Trophoblast cell (in vitro differentiated cells and primary cell): ENCODE measurements at regions not wholly inside any gene's neighbourhood (a gene's known extent, or its start where the extent isn't known, plus 50 kb on each side); places are given as distances from the start of the nearest gene placed in this dataset.

Experiments
- DNase-seq, 2 donors: peaks; one replicate each; pipeline ENCODE4 v3.0.0-alpha.2; 2016
- H2AFZ ChIP-seq: 2 replicates; pipeline ENCODE4 v1.6.1; 2013; ENCODE audit warnings: low read length, moderate library complexity, mild to moderate bottlenecking; ENCODE audit not compliant: insufficient read depth, poor library complexity
- H2AK5ac ChIP-seq: 2 replicates; pipeline ENCODE4 v1.6.1; 2013; ENCODE audit warnings: mild to moderate bottlenecking, low read length
- H2BK120ac ChIP-seq: 2 replicates; pipeline ENCODE4 v1.6.1; 2013; ENCODE audit warnings: low read length, mild to moderate bottlenecking, moderate library complexity; ENCODE audit not compliant: insufficient read depth, poor library complexity
- H2BK12ac ChIP-seq: 2 replicates; pipeline ENCODE4 v1.6.1; 2013; ENCODE audit warnings: mild to moderate bottlenecking, low read length, moderate library complexity
- H2BK5ac ChIP-seq: 2 replicates; pipeline ENCODE4 v1.6.1; 2013; ENCODE audit warnings: low read length, low read depth, moderate library complexity, mild to moderate bottlenecking; ENCODE audit not compliant: poor library complexity
- H3K14ac ChIP-seq: 2 replicates; pipeline ENCODE4 v1.6.1; 2013; ENCODE audit warnings: mild to moderate bottlenecking, low read length
- H3K18ac ChIP-seq: 2 replicates; pipeline ENCODE4 v1.6.1; 2013; ENCODE audit warnings: mild to moderate bottlenecking, low read length
- H3K23ac ChIP-seq: 2 replicates; pipeline ENCODE4 v1.6.1; 2013; ENCODE audit warnings: low read length
- H3K27ac ChIP-seq: 2 replicates; pipeline ENCODE4 v1.5.1; 2013; ENCODE audit warnings: low read depth, mild to moderate bottlenecking, inconsistent platforms, low read length, moderate library complexity
- H3K27me3 ChIP-seq: 2 replicates; pipeline ENCODE4 v1.6.1; 2013; ENCODE audit warnings: inconsistent platforms, mild to moderate bottlenecking, low read length, moderate library complexity; ENCODE audit not compliant: insufficient read depth
- H3K36me3 ChIP-seq, 2 experiments: 1 replicate in 1 of 2; 2 replicates in 1 of 2; pipeline ENCODE4 v1.6.1; 2013; ENCODE audit warnings: low read length in 2 of 2, mild to moderate bottlenecking in 2 of 2, moderate library complexity in 1 of 2; ENCODE audit not compliant: insufficient read depth in 2 of 2, control insufficient read depth in 1 of 2
- H3K4ac ChIP-seq: 2 replicates; pipeline ENCODE4 v1.6.1; 2013; ENCODE audit warnings: low read depth, mild to moderate bottlenecking, low read length, moderate library complexity
- H3K4me1 ChIP-seq, 2 experiments: 1 replicate in 1 of 2; 2 replicates in 1 of 2; pipeline ENCODE4 v1.6.1; 2013; ENCODE audit warnings: low read length in 2 of 2, mild to moderate bottlenecking in 2 of 2, moderate library complexity in 1 of 2; ENCODE audit not compliant: insufficient read depth in 2 of 2, control insufficient read depth in 1 of 2
- H3K4me2 ChIP-seq: 2 replicates; pipeline ENCODE4 v1.6.1; 2013; ENCODE audit warnings: inconsistent platforms, mild to moderate bottlenecking, low read length, moderate library complexity
- H3K4me3 ChIP-seq: 2 replicates; pipeline ENCODE4 v1.5.1; 2013; ENCODE audit warnings: mild to moderate bottlenecking, low read depth, low read length, inconsistent platforms
- H3K79me1 ChIP-seq: one replicate; pipeline ENCODE4 v1.6.1; 2013; ENCODE audit warnings: low read length
- H3K79me2 ChIP-seq: 2 replicates; pipeline ENCODE4 v1.6.1; 2013; ENCODE audit warnings: low read length, mild to moderate bottlenecking; ENCODE audit not compliant: control insufficient read depth, insufficient read depth, poor library complexity
- H3K9ac ChIP-seq: 2 replicates; pipeline ENCODE4 v1.6.1; 2013; ENCODE audit warnings: mild to moderate bottlenecking, low read length
- H3K9me3 ChIP-seq: 2 replicates; pipeline ENCODE4 v1.6.1; 2013; ENCODE audit warnings: low read depth, mild to moderate bottlenecking, control low read depth, inconsistent platforms, low read length; ENCODE audit not compliant: insufficient read depth
- H4K12ac ChIP-seq: 2 replicates; pipeline ENCODE4 v1.6.1; 2013; ENCODE audit warnings: low read depth, mild to moderate bottlenecking, low read length, moderate library complexity
- H4K8ac ChIP-seq: 2 replicates; pipeline ENCODE4 v1.6.1; 2013; ENCODE audit warnings: low read depth, mild to moderate bottlenecking, low read length, moderate library complexity
- H4K91ac ChIP-seq: one replicate; pipeline ENCODE4 v1.6.1; 2013; ENCODE audit warnings: low read depth, mild to moderate bottlenecking, low read length, moderate library complexity
- WGBS: extraction: QIAGEN DNeasy Blood & Tissue Kit; methylation state at CpG from one replicate; pipeline ENCODE4 v1.1.7; 2013; ENCODE audit warnings: missing lambda C conversion rate; ENCODE audit not compliant: insufficient read length, insufficient coverage; ENCODE audit errors: extremely low coverage; 5-methylcytosine and 5-hydroxymethylcytosine counted together

DNA sequence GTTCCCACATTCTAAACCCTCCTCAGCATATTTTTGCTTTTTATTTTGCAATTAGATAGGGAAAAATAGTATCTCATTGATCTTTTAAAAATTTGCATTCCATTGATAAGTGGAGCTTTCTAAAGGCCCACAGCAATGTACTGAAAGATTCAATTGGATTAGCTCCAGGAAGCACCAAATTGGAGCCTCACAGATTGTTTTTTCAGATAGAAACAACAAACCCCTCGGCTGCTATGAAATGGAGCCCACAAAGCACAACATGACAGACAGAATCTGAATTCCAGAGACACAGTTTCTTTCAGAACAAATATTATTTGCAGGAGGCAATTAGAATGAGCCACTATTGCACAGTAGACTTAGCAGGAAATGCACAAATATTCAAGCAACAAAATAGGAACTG, 58.9 kb upstream of the KIF26B start:
- WGBS, result no CpG with 5 or more reads among the region's 1 CpG
- Histone ChIP-seq H3K4me2 (no peak overlapping the region), H3K4me3 (no peak overlapping the region), H2AK5ac (no peak overlapping the region), H4K91ac (no peak overlapping the region), H3K36me3 (peaks cover 2 to 3% of the 10 kb centered on the region in 2 experiments), H3K4me1 (peaks cover 6 to 10% of the 10 kb centered on the region in 2 experiments), H3K79me2 (no peaks in the 10 kb centered on the region), H3K27me3 (no peaks in the 10 kb centered on the region), H3K27ac (no peak overlapping the region), H3K18ac (no peak overlapping the region), H3K14ac (no peak overlapping the region), H2BK120ac (no peak overlapping the region), H2AFZ (no peak overlapping the region), H3K9me3 (no peaks in the 10 kb centered on the region), H3K79me1 (peaks cover 5% of the 10 kb centered on the region), H2BK12ac (no peak overlapping the region), H4K8ac (no peak overlapping the region), H4K12ac (no peak overlapping the region), H2BK5ac (no peak overlapping the region), H3K4ac (no peak overlapping the region), H3K9ac (no peak overlapping the region), H3K23ac (no peak overlapping the region)
- DNase-seq, result no peak

DNA sequence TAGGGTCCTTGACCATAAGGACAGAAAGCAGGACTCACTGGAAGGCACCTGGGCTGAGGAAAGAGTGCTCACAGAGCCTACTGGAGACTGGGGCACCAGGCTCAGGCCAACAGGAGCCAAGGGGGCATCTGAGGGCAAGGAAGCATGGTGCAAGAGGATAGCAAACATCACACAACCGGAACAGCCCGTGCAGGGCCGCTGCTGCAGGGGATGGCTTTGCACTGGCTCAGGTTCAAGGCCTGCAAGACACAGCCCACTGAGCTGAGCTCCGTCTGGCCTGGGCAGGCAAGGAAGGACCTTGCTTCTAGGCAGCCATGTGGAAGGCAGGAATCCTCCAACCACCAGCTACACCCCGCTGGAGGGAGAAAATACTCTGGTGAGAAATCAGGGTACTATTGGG, 59.8 kb upstream of the KIF26B start:
- Histone ChIP-seq H2AFZ (no peak overlapping the region), H4K8ac (no peak overlapping the region), H3K9me3 (no peaks in the 10 kb centered on the region), H3K79me1 (peaks cover 5% of the 10 kb centered on the region), H2BK12ac (no peak overlapping the region), H3K4me3 (no peak overlapping the region), H3K9ac (no peak overlapping the region), H3K27ac (no peak overlapping the region), H2AK5ac (no peak overlapping the region), H4K91ac (no peak overlapping the region), H3K18ac (no peak overlapping the region), H3K36me3 (peaks cover 2 to 3% of the 10 kb centered on the region in 2 experiments), H2BK5ac (no peak overlapping the region), H3K14ac (no peak overlapping the region), H3K27me3 (no peaks in the 10 kb centered on the region), H3K79me2 (no peaks in the 10 kb centered on the region), H3K23ac (no peak overlapping the region), H3K4me2 (no peak overlapping the region), H2BK120ac (no peak overlapping the region), H3K4ac (no peak overlapping the region), H3K4me1 (peaks cover 6 to 10% of the 10 kb centered on the region in 2 experiments), H4K12ac (no peak overlapping the region)
- WGBS, result no CpG with 5 or more reads among the region's 5 CpGs
- DNase-seq, result no peak

DNA sequence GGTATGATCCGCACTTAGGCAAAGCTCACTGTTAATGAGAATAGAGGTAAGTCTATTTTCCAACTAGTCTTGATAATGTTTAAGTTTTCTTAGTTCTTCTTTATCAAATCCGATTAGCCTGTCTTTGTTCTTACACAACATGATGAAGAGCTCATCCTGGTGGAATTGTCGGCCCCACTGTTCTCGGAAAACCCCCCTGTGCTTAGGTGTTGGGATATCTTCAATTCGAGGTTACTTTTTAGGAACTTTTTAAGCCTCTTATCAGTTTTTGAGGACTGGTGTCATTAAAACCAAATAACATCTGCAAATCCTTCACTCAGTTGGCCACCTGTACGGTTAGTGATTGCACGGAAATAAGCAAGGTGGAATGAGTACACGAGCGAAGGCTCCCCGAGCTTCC, 60.7 kb upstream of the KIF26B start:
- Histone ChIP-seq H3K4ac (no peak overlapping the region), H3K23ac (no peak overlapping the region), H3K4me1 (peaks cover 6 to 10% of the 10 kb centered on the region in 2 experiments), H4K12ac (no peak overlapping the region), H3K79me2 (no peaks in the 10 kb centered on the region), H2BK12ac (no peak overlapping the region), H3K27ac (no peak overlapping the region), H3K9me3 (no peaks in the 10 kb centered on the region), H3K79me1 (peaks cover 5% of the 10 kb centered on the region), H2AK5ac (no peak overlapping the region), H2BK5ac (no peak overlapping the region), H4K8ac (no peak overlapping the region), H3K4me3 (no peak overlapping the region), H2AFZ (no peak overlapping the region), H2BK120ac (no peak overlapping the region), H3K27me3 (no peaks in the 10 kb centered on the region), H3K4me2 (no peak overlapping the region), H3K14ac (no peak overlapping the region), H3K18ac (no peak overlapping the region), H3K36me3 (peaks cover 2 to 3% of the 10 kb centered on the region in 2 experiments), H3K9ac (no peak overlapping the region), H4K91ac (no peak overlapping the region)
- no peak for DNase-seq
- no CpG with 5 or more reads among the region's 10 CpGs for WGBS

DNA sequence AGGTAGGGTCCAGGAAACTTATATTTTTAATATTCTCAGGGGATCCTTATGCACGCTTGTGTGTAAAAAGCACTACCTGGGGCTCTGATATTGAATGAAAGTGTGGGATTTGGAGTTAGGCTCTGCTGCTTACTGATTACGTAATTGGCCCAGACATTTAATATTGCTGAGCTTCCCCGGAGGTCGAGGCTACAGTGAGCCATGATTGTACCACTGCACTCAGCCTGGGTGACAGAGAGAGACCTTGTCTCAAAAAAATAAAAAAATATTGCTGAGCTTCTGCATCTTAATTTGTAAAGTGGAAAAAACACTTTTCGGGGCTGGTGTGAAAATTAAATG, 62.2 kb upstream of the KIF26B start:
- H4K12ac ChIP-seq, result no peak overlapping the region
- H3K36me3 ChIP-seq, result peaks cover 2 to 3% of the 10 kb centered on the region in 2 experiments
- H2BK120ac ChIP-seq, result no peak overlapping the region
- WGBS, result no CpG with 5 or more reads among the region's 5 CpGs
- H3K4me3 ChIP-seq, result no peak overlapping the region
- H3K18ac ChIP-seq, result no peak overlapping the region
- H3K23ac ChIP-seq, result no peak overlapping the region
- peak overlapping the region; percentile 65 for H2BK5ac ChIP-seq
- no peak overlapping the region for H4K8ac ChIP-seq
- no peak overlapping the region for H3K4ac ChIP-seq
- no peak overlapping the region for H2AK5ac ChIP-seq
- H3K27ac ChIP-seq, result peak overlapping the region; percentile 75
- no peak overlapping the region for H3K14ac ChIP-seq
- H2AFZ ChIP-seq, result no peak overlapping the region
- H3K27me3 ChIP-seq, result no peaks in the 10 kb centered on the region
- H3K9me3 ChIP-seq, result no peaks in the 10 kb centered on the region
- no peak for DNase-seq
- H4K91ac ChIP-seq, result peak overlapping the region; percentile 86
- no peak overlapping the region for H3K4me2 ChIP-seq
- H3K9ac ChIP-seq, result no peak overlapping the region
- no peaks in the 10 kb centered on the region for H3K79me2 ChIP-seq
- no peak overlapping the region for H2BK12ac ChIP-seq
- peaks cover 6 to 10% of the 10 kb centered on the region in 2 experiments for H3K4me1 ChIP-seq
- H3K79me1 ChIP-seq, result peaks cover 5% of the 10 kb centered on the region
